Astrocyte (in vitro differentiated cells and primary cell): ENCODE measurements at regions not wholly inside any gene's neighbourhood (a gene's known extent, or its start where the extent isn't known, plus 50 kb on each side); places are given as distances from the start of the nearest gene placed in this dataset.

ENCODE experiments used
- DNase-seq: peaks from one replicate; pipeline ENCODE4 v3.0.0-alpha.2; 2010; ENCODE audit warnings: low read depth
- FAIRE-seq: peaks from 2 replicates; lab custom pipeline; 2011; peaks lifted over from hg19 to GRCh38; lab: Jason Lieb, UNC
- H2AFZ ChIP-seq: 2 replicates; pipeline ENCODE4 v1.6.0; 2012; ENCODE audit warnings: low read depth, low read length, inconsistent platforms
- H3K27ac ChIP-seq: 2 replicates; pipeline ENCODE4 v1.5.1; 2011; ENCODE audit warnings: low read depth, low read length, inconsistent platforms
- H3K27me3 ChIP-seq: 2 replicates; pipeline ENCODE4 v1.6.0; 2011; ENCODE audit warnings: low read length, inconsistent platforms; ENCODE audit not compliant: insufficient read depth
- H3K36me3 ChIP-seq: 2 replicates; pipeline ENCODE4 v1.5.1; 2011; ENCODE audit warnings: low read length, inconsistent platforms; ENCODE audit not compliant: insufficient read depth
- H3K4me1 ChIP-seq: 2 replicates; pipeline ENCODE4 v1.5.1; 2011; ENCODE audit warnings: low read length, inconsistent platforms; ENCODE audit not compliant: insufficient read depth
- H3K4me2 ChIP-seq: 2 replicates; pipeline ENCODE4 v1.6.0; 2012; ENCODE audit warnings: low read length, inconsistent platforms
- H3K4me3 ChIP-seq: 2 replicates; pipeline ENCODE4 v1.5.1; 2011; ENCODE audit warnings: low read depth, mild to moderate bottlenecking, low read length, inconsistent platforms; ENCODE audit not compliant: insufficient read depth
- H3K79me2 ChIP-seq: 2 replicates; pipeline ENCODE4 v1.6.0; 2012; ENCODE audit warnings: mild to moderate bottlenecking, low read length, inconsistent platforms; ENCODE audit not compliant: insufficient read depth
- H3K9ac ChIP-seq: 2 replicates; pipeline ENCODE4 v1.6.0; 2012; ENCODE audit warnings: mild to moderate bottlenecking, low read length, inconsistent platforms
- H3K9me3 ChIP-seq: 2 replicates; pipeline ENCODE4 v1.5.1; 2012; ENCODE audit warnings: low read depth, mild to moderate bottlenecking, low read length, inconsistent platforms; ENCODE audit not compliant: insufficient read depth
- H4K20me1 ChIP-seq: 2 replicates; pipeline ENCODE4 v1.6.0; 2012; ENCODE audit warnings: low read length, inconsistent platforms; ENCODE audit not compliant: insufficient read depth
- H3K27ac Mint-ChIP-seq: one replicate; pipeline ENCODE4 v1.8.0; 2021; ENCODE audit warnings: mild to moderate bottlenecking, mixed read lengths; ENCODE audit not compliant: unreplicated experiment
- H3K27me3 Mint-ChIP-seq: one replicate; pipeline ENCODE4 v1.8.0; 2021; ENCODE audit warnings: low read depth, mixed read lengths; ENCODE audit not compliant: unreplicated experiment
- H3K36me3 Mint-ChIP-seq: one replicate; pipeline ENCODE4 v1.8.0; 2021; ENCODE audit warnings: low read depth, mixed read lengths; ENCODE audit not compliant: unreplicated experiment
- H3K4me1 Mint-ChIP-seq: one replicate; pipeline ENCODE4 v1.8.0; 2021; ENCODE audit warnings: low read depth, mixed read lengths; ENCODE audit not compliant: unreplicated experiment
- H3K4me3 Mint-ChIP-seq: one replicate; pipeline ENCODE4 v1.8.0; 2021; ENCODE audit warnings: mild to moderate bottlenecking, moderate library complexity, mixed read lengths; ENCODE audit not compliant: unreplicated experiment
- H3K9me3 Mint-ChIP-seq: one replicate; pipeline ENCODE4 v1.8.0; 2021; ENCODE audit warnings: mild to moderate bottlenecking, mixed read lengths; ENCODE audit not compliant: unreplicated experiment
- EZH2 ChIP-seq: IDR thresholded peaks from 2 replicates; pipeline ENCODE4 v1.6.1; 2012; ENCODE audit warnings: mild to moderate bottlenecking, low read length, inconsistent platforms; ENCODE audit not compliant: insufficient read depth
- TF ChIP-seq, protein P1 (sequence below): IDR thresholded peaks from 2 replicates; pipeline ENCODE4 v1.5.1; 2011; ENCODE audit warnings: low read depth, mild to moderate bottlenecking, inconsistent platforms, low read length, moderate library complexity; ENCODE audit not compliant: insufficient read depth

DNA sequence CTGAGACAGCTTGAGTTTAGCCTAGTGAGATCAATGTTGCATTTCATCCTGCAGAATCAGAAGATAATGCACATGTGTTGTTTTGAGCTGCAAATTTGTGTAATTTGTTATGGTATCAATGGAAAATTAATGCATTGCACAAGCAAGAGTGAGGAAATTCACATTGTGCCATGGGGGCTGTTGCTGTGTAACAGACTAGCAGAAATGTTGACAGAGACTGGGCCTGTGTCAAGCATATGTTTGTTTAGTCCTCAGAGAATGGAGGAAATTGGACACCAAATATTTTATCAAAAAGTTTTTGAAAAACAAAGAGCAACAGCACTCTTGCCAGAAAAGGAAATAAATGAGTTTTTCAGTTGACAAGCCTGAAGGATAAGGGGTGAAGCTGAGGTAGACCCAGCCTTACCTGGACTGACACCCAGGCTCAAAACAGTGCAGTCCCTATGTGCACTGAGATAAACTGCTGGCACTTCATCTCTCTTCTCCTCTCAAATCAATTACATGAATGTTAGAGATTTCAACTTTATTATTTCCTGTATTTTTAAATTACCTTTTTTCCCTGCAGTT is 1150.0 kb downstream of the FSCB start:
- no peak overlapping the region for H2AFZ ChIP-seq
- H3K27ac Mint-ChIP-seq: no peak overlapping the region
- H3K4me2 ChIP-seq: no peak overlapping the region
- no peak overlapping the region for H3K4me3 Mint-ChIP-seq
- FAIRE-seq (no peak), DNase-seq (no peak)
- no peaks in the 10 kb centered on the region for H3K4me1 Mint-ChIP-seq
- peaks cover 3% of the 10 kb centered on the region for H3K27me3 Mint-ChIP-seq
- H3K4me3 ChIP-seq: no peak overlapping the region
- no peak overlapping the region for H3K9ac ChIP-seq
- no peaks in the 10 kb centered on the region for H3K79me2 ChIP-seq
- no peak for TF ChIP-seq EZH2
- TF ChIP-seq, protein P1, sequence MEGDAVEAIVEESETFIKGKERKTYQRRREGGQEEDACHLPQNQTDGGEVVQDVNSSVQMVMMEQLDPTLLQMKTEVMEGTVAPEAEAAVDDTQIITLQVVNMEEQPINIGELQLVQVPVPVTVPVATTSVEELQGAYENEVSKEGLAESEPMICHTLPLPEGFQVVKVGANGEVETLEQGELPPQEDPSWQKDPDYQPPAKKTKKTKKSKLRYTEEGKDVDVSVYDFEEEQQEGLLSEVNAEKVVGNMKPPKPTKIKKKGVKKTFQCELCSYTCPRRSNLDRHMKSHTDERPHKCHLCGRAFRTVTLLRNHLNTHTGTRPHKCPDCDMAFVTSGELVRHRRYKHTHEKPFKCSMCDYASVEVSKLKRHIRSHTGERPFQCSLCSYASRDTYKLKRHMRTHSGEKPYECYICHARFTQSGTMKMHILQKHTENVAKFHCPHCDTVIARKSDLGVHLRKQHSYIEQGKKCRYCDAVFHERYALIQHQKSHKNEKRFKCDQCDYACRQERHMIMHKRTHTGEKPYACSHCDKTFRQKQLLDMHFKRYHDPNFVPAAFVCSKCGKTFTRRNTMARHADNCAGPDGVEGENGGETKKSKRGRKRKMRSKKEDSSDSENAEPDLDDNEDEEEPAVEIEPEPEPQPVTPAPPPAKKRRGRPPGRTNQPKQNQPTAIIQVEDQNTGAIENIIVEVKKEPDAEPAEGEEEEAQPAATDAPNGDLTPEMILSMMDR: no peak
- H3K9me3 Mint-ChIP-seq: no peaks in the 10 kb centered on the region
- no peaks in the 10 kb centered on the region for H3K4me1 ChIP-seq
- no peaks in the 10 kb centered on the region for H3K36me3 Mint-ChIP-seq
- H3K27ac ChIP-seq: no peak overlapping the region
- no peaks in the 10 kb centered on the region for H3K27me3 ChIP-seq
- no peaks in the 10 kb centered on the region for H3K36me3 ChIP-seq
- H3K9me3 ChIP-seq: no peaks in the 10 kb centered on the region
- no peaks in the 10 kb centered on the region for H4K20me1 ChIP-seq

DNA sequence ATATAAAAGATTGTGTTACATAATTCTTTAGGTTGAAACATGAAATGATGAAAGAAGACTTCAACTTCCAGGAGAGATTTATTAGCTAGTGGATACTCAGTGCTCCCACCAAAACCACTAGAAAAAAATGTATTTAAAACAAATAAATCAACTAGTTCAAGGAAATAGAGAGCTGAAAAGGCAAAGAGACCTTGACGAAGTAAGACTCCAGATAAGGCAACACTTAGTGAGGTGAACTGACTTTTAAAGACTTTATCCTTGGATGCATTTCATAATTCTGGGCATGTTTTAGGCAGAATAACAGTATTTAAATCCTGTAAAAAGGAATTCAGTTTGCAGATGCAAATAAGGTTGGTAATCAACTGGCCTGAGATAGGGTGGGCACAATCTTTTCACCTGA is 1150.7 kb downstream of the FSCB start:
- Histone ChIP-seq H2AFZ (no peak overlapping the region), H3K9me3 (no peaks in the 10 kb centered on the region), H3K4me2 (no peak overlapping the region), H3K27me3 (no peaks in the 10 kb centered on the region), H3K9ac (no peak overlapping the region), H3K27ac (no peak overlapping the region), H3K4me1 (no peaks in the 10 kb centered on the region), H3K79me2 (no peaks in the 10 kb centered on the region), H4K20me1 (no peaks in the 10 kb centered on the region), H3K36me3 (no peaks in the 10 kb centered on the region), H3K4me3 (no peak overlapping the region)
- H3K4me1 Mint-ChIP-seq: no peaks in the 10 kb centered on the region
- TF ChIP-seq, protein P1: no peak
- TF ChIP-seq EZH2: no peak
- H3K4me3 Mint-ChIP-seq: no peak overlapping the region
- DNase-seq (no peak), FAIRE-seq (no peak)
- H3K9me3 Mint-ChIP-seq: no peaks in the 10 kb centered on the region
- H3K36me3 Mint-ChIP-seq: no peaks in the 10 kb centered on the region
- peaks cover 3% of the 10 kb centered on the region for H3K27me3 Mint-ChIP-seq
- H3K27ac Mint-ChIP-seq: no peak overlapping the region

DNA sequence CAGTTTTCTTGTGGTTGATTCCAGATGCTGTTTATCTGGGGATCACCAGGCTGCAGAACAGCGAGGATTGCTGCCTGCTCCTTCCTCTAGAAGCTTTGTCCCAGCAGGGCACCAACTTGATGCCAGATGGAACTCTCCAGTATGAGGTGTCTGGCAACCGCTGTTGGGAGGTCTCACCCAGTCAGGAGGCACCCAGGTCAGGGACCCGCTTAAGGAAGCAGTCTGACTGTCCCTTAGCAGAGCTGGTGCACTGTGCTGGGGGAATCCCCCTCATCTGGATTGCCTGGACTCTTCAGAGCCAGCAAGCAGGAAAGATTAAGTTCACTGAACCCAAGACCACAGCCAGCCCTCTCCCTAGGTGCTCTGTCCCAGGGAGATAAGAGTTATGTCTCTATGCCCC is 1165.2 kb downstream of the FSCB start:
- Mint-ChIP-seq H3K4me3 (no peak overlapping the region), H3K9me3 (no peaks in the 10 kb centered on the region), H3K27ac (no peak overlapping the region), H3K36me3 (no peaks in the 10 kb centered on the region), H3K4me1 (no peaks in the 10 kb centered on the region), H3K27me3 (no peaks in the 10 kb centered on the region)
- FAIRE-seq (no peak), DNase-seq (no peak)
- H3K4me3 ChIP-seq: no peak overlapping the region
- H3K79me2 ChIP-seq: no peaks in the 10 kb centered on the region
- no peak overlapping the region for H3K4me2 ChIP-seq
- TF ChIP-seq EZH2: no peak
- TF ChIP-seq, protein P1: no peak
- H3K36me3 ChIP-seq: no peaks in the 10 kb centered on the region
- no peaks in the 10 kb centered on the region for H3K4me1 ChIP-seq
- peaks cover 5% of the 10 kb centered on the region for H3K9me3 ChIP-seq
- no peaks in the 10 kb centered on the region for H3K27me3 ChIP-seq
- no peaks in the 10 kb centered on the region for H4K20me1 ChIP-seq
- no peak overlapping the region for H3K9ac ChIP-seq
- no peak overlapping the region for H3K27ac ChIP-seq
- no peak overlapping the region for H2AFZ ChIP-seq
